Endodermal cell (in vitro differentiated cells): ENCODE measurements at regions not wholly inside any gene's neighbourhood (a gene's known extent, or its start where the extent isn't known, plus 50 kb on each side); places are given as distances from the start of the nearest gene placed in this dataset.

Source experiments
- DNase-seq: peaks from one replicate; pipeline ENCODE4 v3.0.0-alpha.2; 2017
- H3K27ac ChIP-seq: 2 replicates; pipeline ENCODE4 v1.5.1; 2013; ENCODE audit warnings: mild to moderate bottlenecking, low read depth, low read length, moderate library complexity
- H3K27me3 ChIP-seq: 2 replicates; pipeline ENCODE4 v1.6.1; 2013; ENCODE audit warnings: mild to moderate bottlenecking, low read length, moderate library complexity; ENCODE audit not compliant: insufficient read depth, control insufficient read depth, poor library complexity, severe bottlenecking
- H3K36me3 ChIP-seq: 2 replicates; pipeline ENCODE4 v1.7.0; 2013; ENCODE audit warnings: mild to moderate bottlenecking, low read length, moderate library complexity; ENCODE audit not compliant: control insufficient read depth, insufficient read depth
- H3K4me1 ChIP-seq: one replicate; pipeline ENCODE4 v1.7.0; 2013; ENCODE audit warnings: low read length; ENCODE audit not compliant: control insufficient read depth, insufficient read depth
- H3K4me3 ChIP-seq: 2 replicates; pipeline ENCODE4 v1.5.1; 2013; ENCODE audit warnings: mild to moderate bottlenecking, low read length, moderate library complexity
- H3K9ac ChIP-seq: 2 replicates; pipeline ENCODE4 v1.6.1; 2013; ENCODE audit warnings: mild to moderate bottlenecking, low read length, moderate library complexity; ENCODE audit not compliant: poor library complexity, severe bottlenecking; ENCODE audit errors: extremely low read depth
- H3K9me3 ChIP-seq: 2 replicates; pipeline ENCODE4 v1.6.1; 2013; ENCODE audit warnings: mild to moderate bottlenecking, low read length, moderate library complexity; ENCODE audit not compliant: control insufficient read depth
- H3K27ac Mint-ChIP-seq: 2 replicates; pipeline ENCODE4 v1.8.0; 2020; ENCODE audit warnings: mixed read lengths
- H3K27me3 Mint-ChIP-seq: 2 replicates; pipeline ENCODE4 v1.8.0; 2021; ENCODE audit warnings: mild to moderate bottlenecking, mixed read lengths; ENCODE audit not compliant: insufficient read depth
- H3K36me3 Mint-ChIP-seq: 2 replicates; pipeline ENCODE4 v1.8.0; 2020; ENCODE audit warnings: low read depth, mixed read lengths
- H3K4me1 Mint-ChIP-seq: 2 replicates; pipeline ENCODE4 v1.8.0; 2020; ENCODE audit warnings: mixed read lengths
- H3K4me3 Mint-ChIP-seq: 2 replicates; pipeline ENCODE4 v1.8.0; 2020; ENCODE audit warnings: mild to moderate bottlenecking, moderate library complexity, mixed read lengths
- H3K9me3 Mint-ChIP-seq: 2 replicates; pipeline ENCODE4 v1.8.0; 2020; ENCODE audit warnings: mild to moderate bottlenecking, mixed read lengths
- WGBS, 2 experiments: methylation state at CpG; one replicate each; pipeline versions ENCODE4 v1.1.5 to v1.1.7; 2013; ENCODE audit warnings: missing lambda C conversion rate in 2 of 2, mixed read lengths in 1 of 2; ENCODE audit not compliant: insufficient coverage in 1 of 2, insufficient read length in 1 of 2; 5-methylcytosine and 5-hydroxymethylcytosine counted together
- TF ChIP-seq, protein P1 (sequence below): fragments of 200-600 bp; sonication (generic); conservative IDR thresholded peaks from 2 replicates; pipeline ENCODE4 v1.5.0; 2021; ENCODE audit warnings: antibody characterized with exemption, mild to moderate bottlenecking

DNA sequence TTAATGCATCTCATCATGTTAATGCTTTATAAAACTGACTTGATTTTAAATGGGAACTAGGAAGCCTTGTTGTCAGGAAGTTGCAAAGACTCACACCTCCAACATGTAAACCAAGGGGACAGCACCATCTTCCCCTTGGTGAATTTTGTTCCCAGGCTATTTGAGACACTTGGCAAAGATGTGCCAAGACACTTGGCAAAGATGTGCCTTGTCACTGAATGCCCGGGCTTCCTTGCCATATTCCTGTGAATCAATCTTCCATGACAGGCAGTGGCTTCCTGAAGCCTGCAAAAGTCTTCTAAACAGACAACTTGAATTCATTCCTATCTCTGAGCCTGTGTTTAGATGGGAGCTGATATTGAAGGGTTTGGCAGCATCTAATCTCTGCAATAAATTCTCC is 465.4 kb upstream of the C16orf82 start:
- peaks cover 22% of the 10 kb centered on the region for H3K4me1 ChIP-seq
- WGBS, 2 experiments, result 88 to 89% methylated on average over 1 of the region's 1 CpG

DNA sequence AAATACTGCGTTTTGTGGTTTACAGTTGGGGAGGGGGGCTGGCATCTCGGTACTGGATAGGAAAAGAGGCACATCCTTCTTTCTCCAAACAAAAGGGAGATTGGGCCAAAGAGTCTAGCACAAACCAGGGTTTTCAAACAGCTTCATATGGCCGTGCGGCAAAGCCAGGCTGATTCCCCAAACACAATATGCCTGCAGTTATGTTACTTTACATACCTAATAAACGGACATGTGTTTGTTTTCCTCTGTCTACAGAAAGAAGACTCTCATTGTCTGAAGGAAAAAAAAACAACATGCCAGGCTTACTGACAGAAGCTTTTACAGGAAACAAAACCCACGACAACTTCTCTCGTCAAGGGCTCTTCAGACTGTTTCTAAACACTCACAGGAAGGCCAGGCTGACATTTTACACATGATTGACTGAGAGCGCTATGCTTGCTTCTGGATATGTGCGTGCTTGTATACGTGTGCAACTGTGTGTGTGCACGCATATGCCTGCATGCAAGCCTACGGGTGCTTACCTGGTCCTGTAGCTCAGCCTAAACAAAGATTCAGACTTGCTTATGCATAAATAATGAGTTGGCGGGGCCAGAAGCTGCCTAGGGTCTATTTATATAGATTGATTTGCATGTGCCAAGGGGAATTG is 461.0 kb upstream of the C16orf82 start:
- Histone ChIP-seq H3K4me3 (peak overlapping the region; percentile 13), H3K4me1 (peaks cover 21% of the 10 kb centered on the region), H3K9ac (no peak overlapping the region), H3K27me3 (peaks cover 15% of the 10 kb centered on the region), H3K9me3 (no peaks in the 10 kb centered on the region), H3K36me3 (no peaks in the 10 kb centered on the region), H3K27ac (peak overlapping the region; percentile 13)
- peaks cover 54% of the 10 kb centered on the region for H3K27me3 Mint-ChIP-seq
- H3K36me3 Mint-ChIP-seq, result no peaks in the 10 kb centered on the region
- H3K27ac Mint-ChIP-seq, result peak overlapping the region; percentile 50
- peaks cover 28% of the 10 kb centered on the region for H3K4me1 Mint-ChIP-seq
- H3K4me3 Mint-ChIP-seq, result no peak overlapping the region
- no peak for DNase-seq
- no peaks in the 10 kb centered on the region for H3K9me3 Mint-ChIP-seq
- 83 to 92% methylated on average over 13 of the region's 13 CpGs for WGBS, 2 experiments
- TF ChIP-seq, protein P1, sequence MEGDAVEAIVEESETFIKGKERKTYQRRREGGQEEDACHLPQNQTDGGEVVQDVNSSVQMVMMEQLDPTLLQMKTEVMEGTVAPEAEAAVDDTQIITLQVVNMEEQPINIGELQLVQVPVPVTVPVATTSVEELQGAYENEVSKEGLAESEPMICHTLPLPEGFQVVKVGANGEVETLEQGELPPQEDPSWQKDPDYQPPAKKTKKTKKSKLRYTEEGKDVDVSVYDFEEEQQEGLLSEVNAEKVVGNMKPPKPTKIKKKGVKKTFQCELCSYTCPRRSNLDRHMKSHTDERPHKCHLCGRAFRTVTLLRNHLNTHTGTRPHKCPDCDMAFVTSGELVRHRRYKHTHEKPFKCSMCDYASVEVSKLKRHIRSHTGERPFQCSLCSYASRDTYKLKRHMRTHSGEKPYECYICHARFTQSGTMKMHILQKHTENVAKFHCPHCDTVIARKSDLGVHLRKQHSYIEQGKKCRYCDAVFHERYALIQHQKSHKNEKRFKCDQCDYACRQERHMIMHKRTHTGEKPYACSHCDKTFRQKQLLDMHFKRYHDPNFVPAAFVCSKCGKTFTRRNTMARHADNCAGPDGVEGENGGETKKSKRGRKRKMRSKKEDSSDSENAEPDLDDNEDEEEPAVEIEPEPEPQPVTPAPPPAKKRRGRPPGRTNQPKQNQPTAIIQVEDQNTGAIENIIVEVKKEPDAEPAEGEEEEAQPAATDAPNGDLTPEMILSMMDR, result no peak

More for the DNA sequence above, 465.4 kb upstream of the C16orf82 start:
- Mint-ChIP-seq H3K4me1 (peaks cover 43% of the 10 kb centered on the region), H3K27ac (no peak overlapping the region), H3K36me3 (no peaks in the 10 kb centered on the region), H3K4me3 (no peak overlapping the region), H3K27me3 (peaks cover 41% of the 10 kb centered on the region), H3K9me3 (no peaks in the 10 kb centered on the region)
- TF ChIP-seq, protein P1, result no peak
- DNase-seq, result peak; percentile 33
- Histone ChIP-seq H3K27me3 (peaks cover 12% of the 10 kb centered on the region), H3K9me3 (no peaks in the 10 kb centered on the region), H3K27ac (no peak overlapping the region), H3K36me3 (no peaks in the 10 kb centered on the region), H3K4me3 (no peak overlapping the region), H3K9ac (no peak overlapping the region)

DNA sequence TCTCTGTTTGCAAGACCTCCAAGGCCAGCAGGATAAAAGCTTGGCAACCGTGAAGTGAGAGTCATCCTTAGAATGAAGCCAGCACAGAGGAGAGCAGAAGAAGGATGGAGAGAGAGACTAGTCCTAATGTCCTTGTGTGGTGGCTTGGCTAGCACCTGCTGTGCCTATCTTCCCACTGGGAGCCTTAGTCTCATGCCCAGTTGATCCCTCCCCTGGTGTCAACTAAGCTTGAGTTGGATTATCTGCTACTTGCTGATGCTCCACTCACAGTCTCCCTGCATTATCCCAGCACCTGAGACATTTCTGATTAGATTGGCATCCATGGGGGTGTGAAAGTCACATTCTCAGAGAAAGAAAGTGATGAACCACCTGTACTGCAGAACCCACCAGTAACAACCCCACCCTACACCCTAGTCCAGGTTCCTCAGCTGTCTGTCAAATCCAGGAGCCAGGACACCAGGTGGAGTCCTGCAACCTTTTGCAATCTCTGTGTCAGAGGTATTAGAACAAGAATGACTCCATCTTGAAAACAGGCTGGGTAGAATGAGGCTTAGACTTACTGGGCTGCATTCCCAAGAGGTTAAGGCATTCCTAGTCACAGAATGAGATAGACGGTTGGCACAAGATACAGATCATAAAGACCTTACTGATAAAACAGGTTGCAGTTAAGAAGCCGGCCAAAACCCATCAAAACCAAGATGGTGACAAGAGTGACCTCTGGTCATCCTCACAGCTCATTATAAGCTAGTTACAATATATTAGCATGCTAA is 460.2 kb upstream of the C16orf82 start:
- H3K36me3 ChIP-seq, result no peaks in the 10 kb centered on the region
- Mint-ChIP-seq H3K4me3 (no peak overlapping the region), H3K9me3 (no peaks in the 10 kb centered on the region), H3K4me1 (peaks cover 28% of the 10 kb centered on the region), H3K36me3 (no peaks in the 10 kb centered on the region), H3K27ac (peak overlapping the region; percentile 50), H3K27me3 (peaks cover 52% of the 10 kb centered on the region)
- H3K27me3 ChIP-seq, result peaks cover 15% of the 10 kb centered on the region
- WGBS, 2 experiments, result 68 to 77% methylated on average over 3 of the region's 3 CpGs
- TF ChIP-seq, protein P1, result no peak
- H3K4me1 ChIP-seq, result peaks cover 21% of the 10 kb centered on the region
- H3K27ac ChIP-seq, result no peak overlapping the region
- no peak overlapping the region for H3K4me3 ChIP-seq
- no peaks in the 10 kb centered on the region for H3K9me3 ChIP-seq
- DNase-seq, result peak; percentile 76
- H3K9ac ChIP-seq, result no peak overlapping the region
